Erythroblast (primary cell): ENCODE measurements at regions not wholly inside any gene's neighbourhood (a gene's known extent, or its start where the extent isn't known, plus 50 kb on each side); places are given as distances from the start of the nearest gene placed in this dataset.

Source experiments
- GATA1 ChIP-seq: IDR thresholded peaks from 2 replicates; pipeline ENCODE4 v1.6.1; 2011; ENCODE audit warnings: low read depth, mild to moderate bottlenecking, control low read depth, low read length, moderate library complexity
- POLR2A ChIP-seq: IDR thresholded peaks from 2 replicates; pipeline ENCODE4 v1.6.1; 2011; ENCODE audit warnings: mild to moderate bottlenecking, low read length

- no peak for TF ChIP-seq POLR2A
- no peak for TF ChIP-seq GATA1
These were observed 167.2 kb upstream of the TAB2 start for GRCh38 chr6:149150301-149150700.
